Progenitor cell of endocrine pancreas (in vitro differentiated cells): ENCODE measurements at regions not wholly inside any gene's neighbourhood (a gene's known extent, or its start where the extent isn't known, plus 50 kb on each side); places are given as distances from the start of the nearest gene placed in this dataset.

Experiments
- DNase-seq: peaks from one replicate; pipeline ENCODE4 v3.0.0; 2021; ENCODE audit warnings: low spot score; ENCODE audit not compliant: unreplicated experiment
- H3K27ac Mint-ChIP-seq: 2 replicates; pipeline ENCODE4 v1.8.0; 2021; ENCODE audit warnings: mild to moderate bottlenecking, moderate library complexity, mixed read lengths
- H3K27me3 Mint-ChIP-seq: 2 replicates; pipeline ENCODE4 v1.8.0; 2021; ENCODE audit warnings: mixed read lengths
- H3K36me3 Mint-ChIP-seq: 2 replicates; pipeline ENCODE4 v1.8.0; 2022; ENCODE audit warnings: mixed read lengths; ENCODE audit not compliant: insufficient read depth
- H3K4me1 Mint-ChIP-seq: 2 replicates; pipeline ENCODE4 v1.8.0; 2021; ENCODE audit warnings: low read depth, mixed read lengths
- H3K4me3 Mint-ChIP-seq: 2 replicates; pipeline ENCODE4 v1.8.0; 2021; ENCODE audit warnings: low read depth, mild to moderate bottlenecking, moderate library complexity, mixed read lengths
- H3K9me3 Mint-ChIP-seq: 2 replicates; pipeline ENCODE4 v1.8.0; 2021; ENCODE audit warnings: low read depth, mixed read lengths
- TF ChIP-seq, protein P1 (sequence below): fragments of 200-600 bp; sonication (generic); IDR thresholded peaks from one replicate; pipeline ENCODE4 v1.5.0; 2021; ENCODE audit warnings: antibody characterized with exemption, mild to moderate bottlenecking; ENCODE audit not compliant: unreplicated experiment

DNA sequence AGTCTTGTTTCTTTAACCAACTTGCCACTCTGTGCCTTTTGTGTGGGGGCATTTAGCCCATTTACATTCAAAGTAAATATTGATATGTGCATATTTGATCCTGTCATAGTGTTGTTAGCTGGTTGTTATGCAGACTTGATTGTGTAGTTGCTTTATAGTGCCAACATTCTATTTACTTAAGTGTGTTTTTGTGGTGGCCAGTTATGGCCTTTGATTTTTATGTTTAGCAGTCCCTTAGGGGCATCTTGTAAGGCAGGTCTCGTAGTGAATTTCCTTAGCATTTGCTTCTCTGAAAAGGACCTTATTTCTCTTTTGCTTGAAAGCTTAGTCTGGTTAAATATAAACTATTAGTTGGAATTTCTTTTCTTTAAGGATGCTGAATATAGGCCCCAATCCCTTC, 282.8 kb upstream of the NECTIN3 start:
- Mint-ChIP-seq H3K4me1 (peaks cover 3% of the 10 kb centered on the region), H3K4me3 (no peak overlapping the region), H3K9me3 (peaks cover 23% of the 10 kb centered on the region), H3K27ac (no peak overlapping the region), H3K27me3 (no peaks in the 10 kb centered on the region), H3K36me3 (peaks cover 2% of the 10 kb centered on the region)
- DNase-seq, result no peak
- TF ChIP-seq, protein P1, sequence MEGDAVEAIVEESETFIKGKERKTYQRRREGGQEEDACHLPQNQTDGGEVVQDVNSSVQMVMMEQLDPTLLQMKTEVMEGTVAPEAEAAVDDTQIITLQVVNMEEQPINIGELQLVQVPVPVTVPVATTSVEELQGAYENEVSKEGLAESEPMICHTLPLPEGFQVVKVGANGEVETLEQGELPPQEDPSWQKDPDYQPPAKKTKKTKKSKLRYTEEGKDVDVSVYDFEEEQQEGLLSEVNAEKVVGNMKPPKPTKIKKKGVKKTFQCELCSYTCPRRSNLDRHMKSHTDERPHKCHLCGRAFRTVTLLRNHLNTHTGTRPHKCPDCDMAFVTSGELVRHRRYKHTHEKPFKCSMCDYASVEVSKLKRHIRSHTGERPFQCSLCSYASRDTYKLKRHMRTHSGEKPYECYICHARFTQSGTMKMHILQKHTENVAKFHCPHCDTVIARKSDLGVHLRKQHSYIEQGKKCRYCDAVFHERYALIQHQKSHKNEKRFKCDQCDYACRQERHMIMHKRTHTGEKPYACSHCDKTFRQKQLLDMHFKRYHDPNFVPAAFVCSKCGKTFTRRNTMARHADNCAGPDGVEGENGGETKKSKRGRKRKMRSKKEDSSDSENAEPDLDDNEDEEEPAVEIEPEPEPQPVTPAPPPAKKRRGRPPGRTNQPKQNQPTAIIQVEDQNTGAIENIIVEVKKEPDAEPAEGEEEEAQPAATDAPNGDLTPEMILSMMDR, result no peak

DNA sequence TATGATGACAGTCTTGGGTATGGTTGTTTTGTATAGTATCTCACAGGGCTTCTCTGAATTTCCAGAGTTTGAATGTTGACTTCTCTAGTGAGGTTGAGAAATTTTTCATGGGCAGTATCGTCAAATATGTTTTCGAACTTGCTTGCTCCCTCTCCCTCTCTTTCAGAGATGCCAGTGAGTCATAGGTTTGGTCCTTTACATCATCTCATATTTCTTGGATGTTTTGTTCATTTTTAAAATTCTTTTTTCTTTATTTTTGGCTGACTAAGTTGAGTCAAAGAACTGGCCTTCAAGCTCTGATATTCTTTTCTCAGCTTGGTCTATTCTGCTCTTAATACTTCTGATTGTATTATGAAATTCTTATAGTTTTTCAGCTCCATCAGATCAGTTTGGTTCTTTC, 282.3 kb upstream of the NECTIN3 start:
- TF ChIP-seq, protein P1, result no peak
- Mint-ChIP-seq H3K27ac (no peak overlapping the region), H3K4me1 (peaks cover 8% of the 10 kb centered on the region), H3K36me3 (peaks cover 2% of the 10 kb centered on the region), H3K4me3 (no peak overlapping the region), H3K9me3 (peaks cover 23% of the 10 kb centered on the region), H3K27me3 (no peaks in the 10 kb centered on the region)
- no peak for DNase-seq

DNA sequence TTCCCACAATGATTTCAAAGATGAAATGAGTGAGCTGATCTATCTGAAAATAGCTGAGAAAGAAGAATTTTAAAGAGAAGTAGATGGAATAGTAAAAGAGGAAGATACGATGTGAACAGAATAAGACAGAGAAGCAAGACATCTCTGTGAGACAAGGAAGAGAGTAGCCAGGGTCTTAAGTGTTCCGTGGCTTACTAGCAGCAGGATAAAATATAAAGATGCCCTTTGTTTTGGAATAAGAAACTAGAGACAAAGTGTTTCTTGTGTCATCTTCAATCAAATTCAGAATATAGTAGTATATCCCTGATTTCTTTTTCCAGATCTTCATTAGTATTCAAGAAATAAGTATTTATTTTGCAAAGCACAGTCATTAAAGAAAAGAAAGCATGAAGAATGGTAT, 281.0 kb upstream of the NECTIN3 start:
- H3K36me3 Mint-ChIP-seq, result no peaks in the 10 kb centered on the region
- H3K9me3 Mint-ChIP-seq, result peaks cover 19% of the 10 kb centered on the region
- H3K4me1 Mint-ChIP-seq, result peaks cover 9% of the 10 kb centered on the region
- DNase-seq, result no peak
- TF ChIP-seq, protein P1, result no peak
- no peak overlapping the region for H3K4me3 Mint-ChIP-seq
- no peak overlapping the region for H3K27ac Mint-ChIP-seq
- H3K27me3 Mint-ChIP-seq, result no peaks in the 10 kb centered on the region

DNA sequence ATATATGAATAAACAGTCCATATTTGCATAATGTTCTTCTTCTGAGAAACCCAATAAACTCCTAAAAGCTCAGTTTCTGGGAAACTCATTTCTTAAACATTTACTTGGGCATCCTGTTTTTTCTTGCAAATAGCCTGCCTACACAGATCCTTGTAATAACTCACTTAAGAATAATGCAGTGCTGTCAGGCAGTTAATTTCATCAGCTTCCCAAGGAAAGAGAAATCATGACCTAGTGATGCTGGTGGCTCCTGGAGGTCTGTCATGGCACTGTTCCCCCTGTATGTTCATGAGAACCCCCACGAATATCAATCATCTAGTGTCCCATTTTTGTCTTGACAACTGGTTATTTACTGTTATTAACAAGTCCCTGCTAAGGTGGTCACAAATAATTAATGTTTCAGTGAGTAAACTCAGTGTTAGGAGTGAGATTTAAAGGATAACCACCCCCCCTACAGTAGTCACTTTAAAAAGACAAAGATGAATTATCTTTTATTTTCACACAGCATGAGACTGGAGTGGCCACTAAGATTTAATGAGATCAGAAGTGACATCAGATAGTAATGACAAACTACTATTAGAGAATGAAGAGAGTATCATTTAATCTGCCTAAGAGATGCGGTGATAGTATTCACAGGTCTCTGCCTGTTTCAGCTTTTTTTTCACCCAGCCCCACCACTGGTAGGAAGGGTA, 279.5 kb upstream of the NECTIN3 start:
- Mint-ChIP-seq H3K27me3 (no peaks in the 10 kb centered on the region), H3K9me3 (peaks cover 11% of the 10 kb centered on the region), H3K4me3 (no peak overlapping the region), H3K27ac (no peak overlapping the region), H3K36me3 (no peaks in the 10 kb centered on the region), H3K4me1 (peaks cover 9% of the 10 kb centered on the region)
- TF ChIP-seq, protein P1, result no peak
- no peak for DNase-seq

DNA sequence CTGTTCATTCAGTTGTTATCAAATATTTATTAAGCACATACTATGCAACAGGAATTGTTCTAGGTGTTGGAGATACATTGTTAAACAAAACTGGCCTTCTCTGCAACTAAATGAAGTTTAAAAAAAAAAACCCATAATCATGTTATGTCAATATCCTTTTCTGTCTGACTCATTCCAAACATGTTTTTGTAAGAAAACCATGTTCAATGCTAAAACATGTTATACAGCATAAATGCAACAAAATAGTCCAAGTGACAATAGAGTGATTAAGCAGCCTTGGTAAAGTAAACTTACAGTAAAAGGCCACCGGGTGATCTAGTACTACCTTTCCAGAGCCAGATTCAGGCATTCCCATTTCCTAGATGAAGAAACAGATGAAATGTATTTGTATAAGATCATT, 278.0 kb upstream of the NECTIN3 start:
- no peaks in the 10 kb centered on the region for H3K27me3 Mint-ChIP-seq
- H3K4me3 Mint-ChIP-seq, result no peak overlapping the region
- peaks cover 9% of the 10 kb centered on the region for H3K4me1 Mint-ChIP-seq
- no peak for DNase-seq
- peaks cover 1% of the 10 kb centered on the region for H3K9me3 Mint-ChIP-seq
- no peak overlapping the region for H3K27ac Mint-ChIP-seq
- TF ChIP-seq, protein P1, result no peak
- no peaks in the 10 kb centered on the region for H3K36me3 Mint-ChIP-seq
